ENCODE measurements at regions not wholly inside any gene's neighbourhood (a gene's known extent, or its start where the extent isn't known, plus 50 kb on each side); places are given as distances from the start of the nearest gene placed in this dataset.

DNA sequence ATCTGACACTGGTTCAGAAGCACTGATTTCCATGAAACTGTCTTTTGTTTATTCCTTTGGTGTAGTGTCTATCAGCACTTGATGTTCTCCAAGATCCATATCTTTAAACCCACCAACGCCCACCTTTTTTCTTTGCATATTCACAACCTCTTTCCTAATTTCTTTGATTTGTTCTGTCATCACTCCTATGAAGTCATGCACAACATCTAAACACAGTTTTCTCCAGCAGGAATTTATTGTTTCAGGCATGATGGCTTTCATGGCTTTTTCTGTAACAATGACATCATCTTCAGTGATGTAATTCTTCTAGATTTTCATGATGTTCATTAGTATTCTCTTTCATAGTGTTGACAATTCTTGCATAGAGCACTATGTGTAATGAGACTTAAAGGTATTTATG, 219.6 kb upstream of the POU1F1 start:
- H3K27ac ChIP-seq (ENCODE audit: extremely low read depth, low read depth, low read length) = no peak overlapping the region
- WGBS (ENCODE audit: insufficient coverage, low coverage, missing lambda C conversion rate) = 0% methylated on average over 1 of the region's 1 CpG
- no peaks in the 10 kb centered on the region for H3K27me3 ChIP-seq (ENCODE audit: control insufficient read depth in 2 of 2, insufficient read depth in 2 of 2, low read length in 2 of 2)
- ATAC-seq = no peak
- no peaks in the 10 kb centered on the region for H3K4me1 ChIP-seq (replicated peaks in 1 of 2; ENCODE audit: control insufficient read depth in 2 of 2, insufficient read depth in 2 of 2, low read length in 2 of 2)
- no peak overlapping the region for H3K9ac ChIP-seq (ENCODE audit: insufficient read depth in 1 of 2, low read depth in 2 of 2, low read length in 2 of 2)
- H3K4me3 ChIP-seq = no peak overlapping the region
- no peaks in the 10 kb centered on the region for H3K9me3 ChIP-seq (replicated peaks; ENCODE audit: control insufficient read depth, insufficient read depth, low read depth, low read length)
- TF ChIP-seq SMARCA4 (IDR thresholded peaks at IDR 0.05) (no peak), TCF3 (CRISPR knock-in tag; IDR thresholded peaks at IDR 0.05) (no peak), PTBP1 (IDR thresholded peaks at IDR 0.05; ENCODE audit: low read depth, low read length) (no peak), HDAC3 (IDR thresholded peaks at IDR 0.05; ENCODE audit: borderline replicate concordance, partially characterized antibody) (no peak), NFRKB (IDR thresholded peaks at IDR 0.05; ENCODE audit: low read depth) (no peak), FOXP1 (CRISPR knock-in tag; IDR thresholded peaks at IDR 0.05) (no peak), MAFF (IDR thresholded peaks at IDR 0.05; ENCODE audit: low read length) (no peak), RFX7 (CRISPR knock-in tag; IDR thresholded peaks at IDR 0.05) (no peak), RCOR1 (IDR thresholded peaks at IDR 0.05; ENCODE audit: borderline replicate concordance in 1 of 2, low read depth in 2 of 2, low read length in 2 of 2) (no peak), RAD51 (IDR thresholded peaks at IDR 0.05; ENCODE audit: borderline replicate concordance, low read depth) (no peak), POLR2B (IDR thresholded peaks at IDR 0.05; ENCODE audit: low read depth, partially characterized antibody) (no peak), CBFB (CRISPR knock-in tag; IDR thresholded peaks at IDR 0.05) (no peak), GABPB2 (CRISPR knock-in tag; conservative IDR thresholded peaks at IDR 0.05) (no peak)
- TF ChIP-seq, protein P1, sequence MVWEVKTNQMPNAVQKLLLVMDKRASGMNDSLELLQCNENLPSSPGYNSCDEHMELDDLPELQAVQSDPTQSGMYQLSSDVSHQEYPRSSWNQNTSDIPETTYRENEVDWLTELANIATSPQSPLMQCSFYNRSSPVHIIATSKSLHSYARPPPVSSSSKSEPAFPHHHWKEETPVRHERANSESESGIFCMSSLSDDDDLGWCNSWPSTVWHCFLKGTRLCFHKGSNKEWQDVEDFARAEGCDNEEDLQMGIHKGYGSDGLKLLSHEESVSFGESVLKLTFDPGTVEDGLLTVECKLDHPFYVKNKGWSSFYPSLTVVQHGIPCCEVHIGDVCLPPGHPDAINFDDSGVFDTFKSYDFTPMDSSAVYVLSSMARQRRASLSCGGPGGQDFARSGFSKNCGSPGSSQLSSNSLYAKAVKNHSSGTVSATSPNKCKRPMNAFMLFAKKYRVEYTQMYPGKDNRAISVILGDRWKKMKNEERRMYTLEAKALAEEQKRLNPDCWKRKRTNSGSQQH (CRISPR knock-in tag; IDR thresholded peaks at IDR 0.05) = no peak
- TF ChIP-seq, protein P2, sequence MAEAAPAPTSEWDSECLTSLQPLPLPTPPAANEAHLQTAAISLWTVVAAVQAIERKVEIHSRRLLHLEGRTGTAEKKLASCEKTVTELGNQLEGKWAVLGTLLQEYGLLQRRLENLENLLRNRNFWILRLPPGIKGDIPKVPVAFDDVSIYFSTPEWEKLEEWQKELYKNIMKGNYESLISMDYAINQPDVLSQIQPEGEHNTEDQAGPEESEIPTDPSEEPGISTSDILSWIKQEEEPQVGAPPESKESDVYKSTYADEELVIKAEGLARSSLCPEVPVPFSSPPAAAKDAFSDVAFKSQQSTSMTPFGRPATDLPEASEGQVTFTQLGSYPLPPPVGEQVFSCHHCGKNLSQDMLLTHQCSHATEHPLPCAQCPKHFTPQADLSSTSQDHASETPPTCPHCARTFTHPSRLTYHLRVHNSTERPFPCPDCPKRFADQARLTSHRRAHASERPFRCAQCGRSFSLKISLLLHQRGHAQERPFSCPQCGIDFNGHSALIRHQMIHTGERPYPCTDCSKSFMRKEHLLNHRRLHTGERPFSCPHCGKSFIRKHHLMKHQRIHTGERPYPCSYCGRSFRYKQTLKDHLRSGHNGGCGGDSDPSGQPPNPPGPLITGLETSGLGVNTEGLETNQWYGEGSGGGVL (CRISPR knock-in tag; IDR thresholded peaks at IDR 0.05) = no peak
- TF ChIP-seq, protein P3, sequence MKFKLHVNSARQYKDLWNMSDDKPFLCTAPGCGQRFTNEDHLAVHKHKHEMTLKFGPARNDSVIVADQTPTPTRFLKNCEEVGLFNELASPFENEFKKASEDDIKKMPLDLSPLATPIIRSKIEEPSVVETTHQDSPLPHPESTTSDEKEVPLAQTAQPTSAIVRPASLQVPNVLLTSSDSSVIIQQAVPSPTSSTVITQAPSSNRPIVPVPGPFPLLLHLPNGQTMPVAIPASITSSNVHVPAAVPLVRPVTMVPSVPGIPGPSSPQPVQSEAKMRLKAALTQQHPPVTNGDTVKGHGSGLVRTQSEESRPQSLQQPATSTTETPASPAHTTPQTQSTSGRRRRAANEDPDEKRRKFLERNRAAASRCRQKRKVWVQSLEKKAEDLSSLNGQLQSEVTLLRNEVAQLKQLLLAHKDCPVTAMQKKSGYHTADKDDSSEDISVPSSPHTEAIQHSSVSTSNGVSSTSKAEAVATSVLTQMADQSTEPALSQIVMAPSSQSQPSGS (CRISPR knock-in tag; IDR thresholded peaks at IDR 0.05) = no peak
- TF ChIP-seq, protein P4, sequence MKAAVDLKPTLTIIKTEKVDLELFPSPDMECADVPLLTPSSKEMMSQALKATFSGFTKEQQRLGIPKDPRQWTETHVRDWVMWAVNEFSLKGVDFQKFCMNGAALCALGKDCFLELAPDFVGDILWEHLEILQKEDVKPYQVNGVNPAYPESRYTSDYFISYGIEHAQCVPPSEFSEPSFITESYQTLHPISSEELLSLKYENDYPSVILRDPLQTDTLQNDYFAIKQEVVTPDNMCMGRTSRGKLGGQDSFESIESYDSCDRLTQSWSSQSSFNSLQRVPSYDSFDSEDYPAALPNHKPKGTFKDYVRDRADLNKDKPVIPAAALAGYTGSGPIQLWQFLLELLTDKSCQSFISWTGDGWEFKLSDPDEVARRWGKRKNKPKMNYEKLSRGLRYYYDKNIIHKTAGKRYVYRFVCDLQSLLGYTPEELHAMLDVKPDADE (conservative IDR thresholded peaks at IDR 0.05; ENCODE audit: control insufficient read depth, low read depth, low read length) = no peak
- TF ChIP-seq, protein P5, sequence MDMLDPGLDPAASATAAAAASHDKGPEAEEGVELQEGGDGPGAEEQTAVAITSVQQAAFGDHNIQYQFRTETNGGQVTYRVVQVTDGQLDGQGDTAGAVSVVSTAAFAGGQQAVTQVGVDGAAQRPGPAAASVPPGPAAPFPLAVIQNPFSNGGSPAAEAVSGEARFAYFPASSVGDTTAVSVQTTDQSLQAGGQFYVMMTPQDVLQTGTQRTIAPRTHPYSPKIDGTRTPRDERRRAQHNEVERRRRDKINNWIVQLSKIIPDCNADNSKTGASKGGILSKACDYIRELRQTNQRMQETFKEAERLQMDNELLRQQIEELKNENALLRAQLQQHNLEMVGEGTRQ (CRISPR knock-in tag; IDR thresholded peaks at IDR 0.05) = no peak
- no peak for FAIRE-seq
- CTCF ChIA-PET (ENCODE audit: low intra/inter-chr PET ratio) = no interaction called here
- no peak for DNase-seq (ENCODE audit: extremely low read depth in 1 of 4, low spot score in 3 of 4)
- H4K20me1 ChIP-seq (replicated peaks; ENCODE audit: control insufficient read depth, insufficient read depth, low read length) = no peaks in the 10 kb centered on the region
- no TSS peak for BruUV-seq (replicated peaks)
- POLR2A ChIA-PET = no interaction called here
- H3K36me3 ChIP-seq (ENCODE audit: control insufficient read depth, insufficient read depth, low read length) = no peaks in the 10 kb centered on the region
- H2AFZ ChIP-seq (ENCODE audit: low read depth, low read length) = no peak overlapping the region
- H3K9me1 ChIP-seq (ENCODE audit: control insufficient read depth, insufficient read depth, low read length) = no peaks in the 10 kb centered on the region
- no peaks in the 10 kb centered on the region for H3K79me2 ChIP-seq (ENCODE audit: control insufficient read depth, insufficient read depth, low read length)
- in situ Hi-C loops (cut with MboI) = no loop called here
- intact Hi-C loops (cut with micrococcal nuclease) = no loop called here
- H3K4me2 ChIP-seq (ENCODE audit: insufficient read depth, low read length) = no peak overlapping the region
